ENCODE measurements at regions not wholly inside any gene's neighbourhood (a gene's known extent, or its start where the extent isn't known, plus 50 kb on each side); places are given as distances from the start of the nearest gene placed in this dataset.

GRCh38 chr2:175567435-175568061, 386.0 kb upstream of the ATP5MC3 start:
- Histone ChIP-seq H3K36me3 (ENCODE audit: control insufficient read depth, insufficient read depth, low read length) (no peaks in the 10 kb centered on the region), H3K9me3 (ENCODE audit: control insufficient read depth, low read length) (no peaks in the 10 kb centered on the region), H3K27ac (ENCODE audit: insufficient read depth, low read length, poor library complexity, severe bottlenecking) (no peak overlapping the region), H3K4me3 (ENCODE audit: insufficient read depth, low read depth, low read length, poor library complexity, severe bottlenecking) (no peak overlapping the region), H3K27me3 (replicated peaks; ENCODE audit: control insufficient read depth, insufficient read depth, low read length, poor library complexity, severe bottlenecking) (no peaks in the 10 kb centered on the region), H3K4me1 (ENCODE audit: control insufficient read depth, insufficient read depth, low read length, poor library complexity, severe bottlenecking) (no peaks in the 10 kb centered on the region)
- DNase-seq = no peak

- H3K36me3 ChIP-seq (ENCODE audit: control insufficient read depth, insufficient read depth, low read length) = no peaks in the 10 kb centered on the region
- H3K4me3 ChIP-seq (ENCODE audit: insufficient read depth, low read depth, low read length, poor library complexity, severe bottlenecking) = no peak overlapping the region
- no peaks in the 10 kb centered on the region for H3K27me3 ChIP-seq (replicated peaks; ENCODE audit: control insufficient read depth, insufficient read depth, low read length, poor library complexity, severe bottlenecking)
- DNase-seq = no peak
- no peaks in the 10 kb centered on the region for H3K9me3 ChIP-seq (ENCODE audit: control insufficient read depth, low read length)
- no peaks in the 10 kb centered on the region for H3K4me1 ChIP-seq (ENCODE audit: control insufficient read depth, insufficient read depth, low read length, poor library complexity, severe bottlenecking)
- H3K27ac ChIP-seq (ENCODE audit: insufficient read depth, low read length, poor library complexity, severe bottlenecking) = no peak overlapping the region
Observed at GRCh38 chr2:175560521-175561169, 379.1 kb upstream of the ATP5MC3 start.

- DNase-seq = no peak
- no peaks in the 10 kb centered on the region for H3K36me3 ChIP-seq (ENCODE audit: control insufficient read depth, insufficient read depth, low read length)
Observed at GRCh38 chr2:175559613-175560012, 378.1 kb upstream of the ATP5MC3 start.

GRCh38 chr2:175557810-175558377, 376.4 kb upstream of the ATP5MC3 start:
- H3K9me3 ChIP-seq (ENCODE audit: control insufficient read depth, low read length) = no peaks in the 10 kb centered on the region
- no peaks in the 10 kb centered on the region for H3K36me3 ChIP-seq (ENCODE audit: control insufficient read depth, insufficient read depth, low read length)
- H3K27ac ChIP-seq (ENCODE audit: insufficient read depth, low read length, poor library complexity, severe bottlenecking) = no peak overlapping the region
- no peak for DNase-seq
- H3K27me3 ChIP-seq (replicated peaks; ENCODE audit: control insufficient read depth, insufficient read depth, low read length, poor library complexity, severe bottlenecking) = no peaks in the 10 kb centered on the region
- no peak overlapping the region for H3K4me3 ChIP-seq (ENCODE audit: insufficient read depth, low read depth, low read length, poor library complexity, severe bottlenecking)
- no peaks in the 10 kb centered on the region for H3K4me1 ChIP-seq (ENCODE audit: control insufficient read depth, insufficient read depth, low read length, poor library complexity, severe bottlenecking)

More at GRCh38 chr2:175559613-175560012, 378.1 kb upstream of the ATP5MC3 start:
- Histone ChIP-seq H3K27me3 (replicated peaks; ENCODE audit: control insufficient read depth, insufficient read depth, low read length, poor library complexity, severe bottlenecking) (no peaks in the 10 kb centered on the region), H3K27ac (ENCODE audit: insufficient read depth, low read length, poor library complexity, severe bottlenecking) (no peak overlapping the region), H3K9me3 (ENCODE audit: control insufficient read depth, low read length) (no peaks in the 10 kb centered on the region), H3K4me1 (ENCODE audit: control insufficient read depth, insufficient read depth, low read length, poor library complexity, severe bottlenecking) (no peaks in the 10 kb centered on the region), H3K4me3 (ENCODE audit: insufficient read depth, low read depth, low read length, poor library complexity, severe bottlenecking) (no peak overlapping the region)

- Histone ChIP-seq H3K4me3 (ENCODE audit: insufficient read depth, low read depth, low read length, poor library complexity, severe bottlenecking) (no peak overlapping the region), H3K9me3 (ENCODE audit: control insufficient read depth, low read length) (no peaks in the 10 kb centered on the region), H3K27me3 (replicated peaks; ENCODE audit: control insufficient read depth, insufficient read depth, low read length, poor library complexity, severe bottlenecking) (no peaks in the 10 kb centered on the region), H3K36me3 (ENCODE audit: control insufficient read depth, insufficient read depth, low read length) (no peaks in the 10 kb centered on the region), H3K4me1 (ENCODE audit: control insufficient read depth, insufficient read depth, low read length, poor library complexity, severe bottlenecking) (no peaks in the 10 kb centered on the region), H3K27ac (ENCODE audit: insufficient read depth, low read length, poor library complexity, severe bottlenecking) (no peak overlapping the region)
- no peak for DNase-seq
Observed at GRCh38 chr2:175553910-175554309, 372.4 kb upstream of the ATP5MC3 start.

GRCh38 chr2:175552902-175553301, 371.4 kb upstream of the ATP5MC3 start:
- no peak overlapping the region for H3K4me3 ChIP-seq (ENCODE audit: insufficient read depth, low read depth, low read length, poor library complexity, severe bottlenecking)
- no peaks in the 10 kb centered on the region for H3K36me3 ChIP-seq (ENCODE audit: control insufficient read depth, insufficient read depth, low read length)
- no peaks in the 10 kb centered on the region for H3K27me3 ChIP-seq (replicated peaks; ENCODE audit: control insufficient read depth, insufficient read depth, low read length, poor library complexity, severe bottlenecking)
- no peaks in the 10 kb centered on the region for H3K4me1 ChIP-seq (ENCODE audit: control insufficient read depth, insufficient read depth, low read length, poor library complexity, severe bottlenecking)
- DNase-seq = no peak
- H3K9me3 ChIP-seq (ENCODE audit: control insufficient read depth, low read length) = no peaks in the 10 kb centered on the region
- H3K27ac ChIP-seq (ENCODE audit: insufficient read depth, low read length, poor library complexity, severe bottlenecking) = no peak overlapping the region

- no peak for DNase-seq
- Histone ChIP-seq H3K27me3 (replicated peaks; ENCODE audit: control insufficient read depth, insufficient read depth, low read length, poor library complexity, severe bottlenecking) (no peaks in the 10 kb centered on the region), H3K4me3 (ENCODE audit: insufficient read depth, low read depth, low read length, poor library complexity, severe bottlenecking) (no peak overlapping the region), H3K9me3 (ENCODE audit: control insufficient read depth, low read length) (no peaks in the 10 kb centered on the region), H3K4me1 (ENCODE audit: control insufficient read depth, insufficient read depth, low read length, poor library complexity, severe bottlenecking) (no peaks in the 10 kb centered on the region), H3K27ac (ENCODE audit: insufficient read depth, low read length, poor library complexity, severe bottlenecking) (no peak overlapping the region), H3K36me3 (ENCODE audit: control insufficient read depth, insufficient read depth, low read length) (no peaks in the 10 kb centered on the region)
Observed at GRCh38 chr2:175540421-175540820, 358.9 kb upstream of the ATP5MC3 start.

- no peaks in the 10 kb centered on the region for H3K27me3 ChIP-seq (replicated peaks; ENCODE audit: control insufficient read depth, insufficient read depth, low read length, poor library complexity, severe bottlenecking)
- H3K9me3 ChIP-seq (ENCODE audit: control insufficient read depth, low read length) = no peaks in the 10 kb centered on the region
- H3K4me3 ChIP-seq (ENCODE audit: insufficient read depth, low read depth, low read length, poor library complexity, severe bottlenecking) = no peak overlapping the region
- no peaks in the 10 kb centered on the region for H3K36me3 ChIP-seq (ENCODE audit: control insufficient read depth, insufficient read depth, low read length)
- H3K4me1 ChIP-seq (ENCODE audit: control insufficient read depth, insufficient read depth, low read length, poor library complexity, severe bottlenecking) = no peaks in the 10 kb centered on the region
- H3K27ac ChIP-seq (ENCODE audit: insufficient read depth, low read length, poor library complexity, severe bottlenecking) = no peak overlapping the region
- DNase-seq = no peak
Observed at GRCh38 chr2:175539122-175539521, 357.6 kb upstream of the ATP5MC3 start.

- H3K27ac ChIP-seq (ENCODE audit: insufficient read depth, low read length, poor library complexity, severe bottlenecking) = no peak overlapping the region
- DNase-seq = no peak
- no peaks in the 10 kb centered on the region for H3K4me1 ChIP-seq (ENCODE audit: control insufficient read depth, insufficient read depth, low read length, poor library complexity, severe bottlenecking)
- H3K36me3 ChIP-seq (ENCODE audit: control insufficient read depth, insufficient read depth, low read length) = no peaks in the 10 kb centered on the region
- no peaks in the 10 kb centered on the region for H3K9me3 ChIP-seq (ENCODE audit: control insufficient read depth, low read length)
- H3K4me3 ChIP-seq (ENCODE audit: insufficient read depth, low read depth, low read length, poor library complexity, severe bottlenecking) = no peak overlapping the region
- no peaks in the 10 kb centered on the region for H3K27me3 ChIP-seq (replicated peaks; ENCODE audit: control insufficient read depth, insufficient read depth, low read length, poor library complexity, severe bottlenecking)
Observed at GRCh38 chr2:175536059-175536458, 354.5 kb upstream of the ATP5MC3 start.

- Histone ChIP-seq H3K4me3 (ENCODE audit: insufficient read depth, low read depth, low read length, poor library complexity, severe bottlenecking) (no peak overlapping the region), H3K9me3 (ENCODE audit: control insufficient read depth, low read length) (no peaks in the 10 kb centered on the region), H3K36me3 (ENCODE audit: control insufficient read depth, insufficient read depth, low read length) (no peaks in the 10 kb centered on the region), H3K27me3 (replicated peaks; ENCODE audit: control insufficient read depth, insufficient read depth, low read length, poor library complexity, severe bottlenecking) (no peaks in the 10 kb centered on the region), H3K27ac (ENCODE audit: insufficient read depth, low read length, poor library complexity, severe bottlenecking) (no peak overlapping the region), H3K4me1 (ENCODE audit: control insufficient read depth, insufficient read depth, low read length, poor library complexity, severe bottlenecking) (no peaks in the 10 kb centered on the region)
- DNase-seq = no peak
Observed at GRCh38 chr2:175535631-175536030, 354.1 kb upstream of the ATP5MC3 start.
